Heart left ventricle (tissue), 16 donors: ENCODE measurements at regions not wholly inside any gene's neighbourhood (a gene's known extent, or its start where the extent isn't known, plus 50 kb on each side); places are given as distances from the start of the nearest gene placed in this dataset.

Experiments used
- ATAC-seq, 4 donors: fragments of 200-7000 bp; cut with Tn5 transposase; one replicate each; pipeline ENCODE4 v1.9.1; 2020 to 2022; ENCODE audit warnings: moderate library complexity in 4 of 4, mild to moderate bottlenecking in 3 of 4, moderate number of reproducible peaks in 1 of 4
- DNase-seq, 5 donors: peaks; one replicate each; pipeline ENCODE4 v3.0.0-alpha.2; 2020
- H3K27ac ChIP-seq, 12 donors: fragments of 200-600 bp; sonication (generic) in 4 of 12; one replicate each; pipeline versions ENCODE4 v1.5.0 to v1.8.0; 2016 to 2022; ENCODE audit warnings: mild to moderate bottlenecking in 2 of 12
- H3K27me3 ChIP-seq, 9 donors: fragments of 200-600 bp; sonication (generic) in 2 of 9; one replicate each; pipeline versions ENCODE4 v1.5.1 to v1.8.0; 2016 to 2022; ENCODE audit warnings: mild to moderate bottlenecking in 3 of 9
- H3K36me3 ChIP-seq, 9 donors: fragments of 200-600 bp; sonication (generic) in 2 of 9; one replicate each; pipeline versions ENCODE4 v1.5.0 to v1.8.0; 2018 to 2022; ENCODE audit warnings: mild to moderate bottlenecking in 2 of 9
- H3K4me1 ChIP-seq, 12 donors: fragments of 200-600 bp; sonication (generic) in 4 of 12; one replicate each; pipeline versions ENCODE4 v1.5.0 to v1.8.0; 2016 to 2022; ENCODE audit warnings: mild to moderate bottlenecking in 3 of 12
- H3K4me3 ChIP-seq, 12 donors: fragments of 200-600 bp; sonication (generic) in 4 of 12; one replicate each; pipeline versions ENCODE4 v1.5.0 to v1.8.0; 2017 to 2022; ENCODE audit warnings: mild to moderate bottlenecking in 9 of 12, moderate library complexity in 4 of 12
- H3K9me3 ChIP-seq, 12 donors: fragments of 200-600 bp; sonication (generic) in 4 of 12; one replicate each; pipeline versions ENCODE4 v1.5.0 to v1.8.0; 2016 to 2022; ENCODE audit warnings: mild to moderate bottlenecking in 1 of 12
- CTCF ChIP-seq, 12 donors: fragments of 200-600 bp; sonication (generic) in 4 of 12; IDR thresholded peaks; one replicate each; pipeline versions ENCODE4 v1.5.0 to v1.8.0; 2018 to 2022; ENCODE audit warnings: antibody characterized with exemption in 12 of 12, mild to moderate bottlenecking in 5 of 12
- POLR2A ChIP-seq, 2 donors: fragments of 450-650 bp; IDR thresholded peaks; one replicate each; pipeline ENCODE4 v1.6.1; 2017; ENCODE audit warnings: antibody characterized with exemption in 2 of 2, mild to moderate bottlenecking in 2 of 2, moderate library complexity in 2 of 2
- WGBS, 4 donors: extraction: QIAGEN DNeasy Blood & Tissue Kit in 2 of 4; methylation state at CpG; one replicate each; pipeline versions ENCODE4 v1.1.5 to v1.1.7; 2013 to 2018; 5-methylcytosine and 5-hydroxymethylcytosine counted together
- intact Hi-C, 10 donors: fragments of 100-400 bp; cut with DNase I; formaldehyde crosslinking; loops; one replicate each; pipeline versions ENCODE4 v1.11.1 to v1.14.2; 2022
- donor health status: ischemic (EF 13 %, LVEDD 7.1; RV severe dilation, severe dysfunction).
- donor health status: healthy with polysubstance abuse.
- donor health status: DM: no; HTN: yes; CAD: no.
- donor health status: DM: no; HTN: no; CAD: no.
- donor health status: ischemic (EF 25% LVEDD 6.9; RV normal size, moderate dysfunction).
- donor health status: ischemic (EF 25% LVEDD 5.7; RV mildly dilated, moderate dysfunction).
- donor health status: healthy.
- donor health status: DM: yes; HTN: yes; CAD: no.
- donor health status: ischemic (EF 35%, LVEDD 5.7; RV mildly dilated, moderate dysfunction).
- donor health status: nonischemic (EF 11% LVEDD 7.7; RV severe dilation, severe dysfunction).
- donor health status: DM: yes; HTN: yes; CAD: no.
- donor health status: PGD.
- donor health status: ischemic (EF 29% LVEDD 5.4; RV normal size, mild dysfunction).
- donor health status: nonischemic (EF 23%, LVEDD 6.1; RV moderate dilation, normal function).

- ATAC-seq (no peak), DNase-seq (no peak)
- TF ChIP-seq POLR2A (IDR thresholded peaks at IDR 0.05) = no peak
- TF ChIP-seq CTCF (IDR thresholded peaks at IDR 0.05) = no peak
- peaks cover 0 to 9% (median 0%) of the 10 kb centered on the region in 12 donors for H3K9me3 ChIP-seq
- intact Hi-C loops = no loop called here
- no peaks in the 10 kb centered on the region for H3K27me3 ChIP-seq
- no peak overlapping the region for H3K27ac ChIP-seq
- 92 to 98% (median 95%) methylated on average over 4 of the region's 4 CpGs for WGBS, 4 donors
- no peaks in the 10 kb centered on the region for H3K4me1 ChIP-seq
- no peak overlapping the region for H3K4me3 ChIP-seq
- H3K36me3 ChIP-seq = no peaks in the 10 kb centered on the region
These were observed 643.7 kb downstream of the INHBA start for GRCh38 chr7:41058986-41059741.

GRCh38 chr7:41054960-41055661 lies 647.8 kb downstream of the INHBA start:
- H3K27me3 ChIP-seq = no peaks in the 10 kb centered on the region
- 91 to 97% (median 93%) methylated on average over 11 of the region's 11 CpGs for WGBS, 4 donors
- intact Hi-C loops = no loop called here
- H3K4me3 ChIP-seq = no peak overlapping the region
- H3K9me3 ChIP-seq = peaks cover 0 to 9% (median 0%) of the 10 kb centered on the region in 12 donors
- no peaks in the 10 kb centered on the region for H3K4me1 ChIP-seq
- TF ChIP-seq CTCF (IDR thresholded peaks at IDR 0.05) = no peak
- DNase-seq (no peak), ATAC-seq (no peak)
- H3K27ac ChIP-seq = no peak overlapping the region
- H3K36me3 ChIP-seq = no peaks in the 10 kb centered on the region

GRCh38 chr7:41053820-41054219 lies 649.1 kb downstream of the INHBA start:
- Histone ChIP-seq H3K4me1 (peaks cover 0 to under 1% (median 0%) of the 10 kb centered on the region in 12 donors), H3K27ac (no peak overlapping the region), H3K36me3 (no peaks in the 10 kb centered on the region), H3K27me3 (no peaks in the 10 kb centered on the region), H3K9me3 (peaks cover 0 to 9% (median 0%) of the 10 kb centered on the region in 12 donors), H3K4me3 (no peak overlapping the region)
- WGBS, 4 donors = 88 to 97% (median 94%) methylated on average over 2 of the region's 2 CpGs
- intact Hi-C loops = no loop called here
- ATAC-seq (no peak), DNase-seq (no peak)
- TF ChIP-seq CTCF (IDR thresholded peaks at IDR 0.05) (no peak), POLR2A (IDR thresholded peaks at IDR 0.05) (no peak)

GRCh38 chr7:41052736-41053135 lies 650.2 kb downstream of the INHBA start:
- intact Hi-C loops = no loop called here
- peaks cover 0 to 10% (median 4%) of the 10 kb centered on the region in 12 donors for H3K4me1 ChIP-seq
- no peak overlapping the region for H3K4me3 ChIP-seq
- WGBS, 4 donors = 31 to 56% (median 52%) methylated on average over 4 to 6 of the region's 6 CpGs
- TF ChIP-seq POLR2A (IDR thresholded peaks at IDR 0.05) (no peak), CTCF (IDR thresholded peaks at IDR 0.05) (no peak)
- H3K27ac ChIP-seq = no peak overlapping the region
- H3K27me3 ChIP-seq = no peaks in the 10 kb centered on the region
- no peak for DNase-seq
- no peaks in the 10 kb centered on the region for H3K36me3 ChIP-seq
- no peak for ATAC-seq
- H3K9me3 ChIP-seq = peaks cover 0 to 6% (median 0%) of the 10 kb centered on the region in 12 donors
